AG09309 (cell line): ENCODE measurements at regions not wholly inside any gene's neighbourhood (a gene's known extent, or its start where the extent isn't known, plus 50 kb on each side); places are given as distances from the start of the nearest gene placed in this dataset.
"Not testable (repeated sequence)": the region's sequence is repeated elsewhere in the genome, so short reads cannot be mapped to it uniquely, and the experiment has no call there.

Experiments
- DNase-seq: peaks from one replicate; pipeline ENCODE4 v3.0.0-alpha.2; 2010; ENCODE audit warnings: low read depth
- H3K4me3 ChIP-seq: 2 replicates; pipeline ENCODE4 v1.5.1; 2011; ENCODE audit warnings: mild to moderate bottlenecking, low read depth, low read length, moderate library complexity; ENCODE audit not compliant: control insufficient read depth

DNA sequence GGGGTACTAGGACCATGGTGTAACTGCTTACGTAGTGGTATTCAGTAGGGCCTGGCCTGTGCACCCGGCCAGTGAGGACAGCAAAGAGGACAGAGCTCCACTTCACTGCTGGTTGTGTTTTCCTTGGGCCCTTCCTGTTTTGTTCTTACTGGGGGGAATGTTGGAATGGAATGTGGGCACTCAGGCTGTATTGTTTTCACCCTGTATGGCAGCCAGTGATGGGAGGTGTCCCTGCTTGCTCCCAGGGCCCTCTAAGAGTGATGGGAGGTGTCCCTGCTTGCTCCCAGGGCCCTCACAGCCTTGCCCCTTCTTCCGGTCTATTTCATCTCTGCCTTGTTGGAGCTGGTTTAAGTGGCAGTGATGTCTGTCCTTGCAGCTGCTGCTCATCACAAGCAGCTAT, 158.0 kb downstream of the ATP6V0E2 start:
- DNase-seq, H3K4me3 ChIP-seq: not testable (repeated sequence)

DNA sequence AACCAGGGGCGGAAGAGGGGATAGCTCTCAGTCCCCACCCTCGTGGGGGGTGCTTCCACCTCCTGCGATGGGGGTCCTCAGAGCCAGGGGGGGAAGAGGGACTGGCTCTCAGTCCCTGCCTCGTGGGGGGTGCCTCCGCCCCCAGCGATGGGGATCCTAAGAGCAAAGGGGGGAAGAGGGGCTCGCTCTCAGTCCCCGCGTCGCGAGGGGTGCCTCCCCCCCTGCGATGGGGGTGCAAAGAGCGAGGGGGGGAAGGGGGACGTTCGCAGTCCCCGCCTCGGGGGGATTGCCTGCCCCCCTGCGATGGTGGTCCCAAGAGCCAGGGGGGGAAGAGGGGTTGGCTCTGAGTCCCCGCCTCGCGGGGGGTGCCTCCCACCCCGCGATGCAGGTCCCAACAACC, 159.9 kb downstream of the ATP6V0E2 start:
- H3K4me3 ChIP-seq, DNase-seq: not testable (repeated sequence)

DNA sequence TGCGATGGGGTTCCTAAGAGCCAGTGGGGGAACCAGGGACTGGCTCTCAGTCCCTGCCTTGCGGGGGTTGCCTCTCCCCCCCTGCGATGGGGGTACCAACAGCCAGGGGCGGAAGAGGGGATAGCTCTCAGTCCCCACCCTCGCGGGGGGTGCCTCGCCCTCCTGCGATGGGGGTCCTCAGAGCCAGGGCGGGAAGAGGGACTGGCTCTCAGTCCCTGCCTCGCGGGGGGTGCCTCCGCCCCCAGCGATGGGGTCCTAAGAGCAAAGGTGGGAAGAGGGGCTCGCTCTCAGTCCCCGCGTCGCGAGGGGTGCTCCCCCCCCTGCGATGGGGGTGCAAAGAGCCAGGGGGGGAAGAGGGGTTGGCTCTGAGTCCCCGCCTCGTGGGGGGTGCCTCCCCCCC, 162.0 kb downstream of the ATP6V0E2 start:
- not testable (repeated sequence) for DNase-seq, H3K4me3 ChIP-seq

DNA sequence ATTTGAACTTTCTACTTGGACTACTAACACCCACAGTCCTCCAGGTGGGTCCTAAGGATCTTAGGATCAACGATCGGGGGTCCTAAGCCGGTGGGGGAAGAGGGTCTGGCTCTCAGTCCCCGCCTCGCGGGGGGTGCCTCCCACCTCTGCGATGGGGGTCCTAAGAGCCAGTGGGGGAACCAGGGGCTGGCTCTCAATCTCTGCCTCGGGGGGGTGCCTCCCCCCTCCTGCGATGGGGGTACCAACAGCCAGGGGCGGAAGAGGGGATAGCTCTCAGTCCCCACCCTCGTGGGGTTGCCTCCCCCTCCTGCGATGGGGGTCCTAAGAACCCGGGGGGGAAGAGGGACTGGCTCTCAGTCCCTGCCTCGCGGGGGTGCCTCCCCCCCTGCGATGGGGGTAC, 165.3 kb downstream of the ATP6V0E2 start:
- not testable (repeated sequence) for H3K4me3 ChIP-seq, DNase-seq

DNA sequence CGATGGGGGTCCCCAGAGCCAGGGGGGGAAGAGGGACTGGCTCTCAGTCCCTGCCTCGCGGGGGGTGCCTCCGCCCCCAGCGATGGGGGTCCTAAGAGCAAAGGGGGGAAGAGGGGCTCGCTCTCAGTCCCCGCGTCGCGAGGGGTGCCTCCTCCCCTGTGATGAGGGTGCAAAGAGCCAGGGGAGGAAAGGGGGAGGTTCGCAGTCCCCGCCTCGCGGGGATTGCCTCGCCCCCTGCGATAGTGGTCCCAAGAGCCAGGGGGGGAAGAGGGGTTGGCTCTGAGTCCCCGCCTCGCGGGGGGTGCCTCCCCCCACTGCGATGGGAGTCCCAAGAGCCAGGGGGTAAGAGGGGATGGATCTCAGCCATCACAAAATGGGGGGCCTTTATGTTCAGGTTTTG, 168.5 kb downstream of the ATP6V0E2 start:
- not testable (repeated sequence) for H3K4me3 ChIP-seq, DNase-seq

DNA sequence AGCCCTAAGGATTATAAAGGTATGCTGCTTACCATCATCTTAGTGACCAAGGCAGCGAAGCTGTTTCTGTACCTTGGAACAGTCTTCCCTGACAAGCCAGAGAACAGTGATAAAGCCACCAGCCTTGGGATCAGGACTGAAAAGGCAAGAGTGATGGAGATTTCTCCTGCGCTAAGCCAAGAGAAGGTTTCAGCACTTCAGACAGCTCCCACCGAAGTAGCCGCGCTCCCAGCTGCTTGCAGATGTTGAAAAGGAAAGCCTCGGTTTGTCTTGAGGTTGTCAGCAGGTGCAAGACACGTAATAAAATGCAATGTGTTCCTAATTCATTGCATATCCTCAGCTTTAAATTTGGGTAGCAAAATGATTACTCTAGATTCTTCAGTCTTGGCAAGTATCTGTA, 171.0 kb downstream of the ATP6V0E2 start:
- not testable (repeated sequence) for H3K4me3 ChIP-seq, DNase-seq

DNA sequence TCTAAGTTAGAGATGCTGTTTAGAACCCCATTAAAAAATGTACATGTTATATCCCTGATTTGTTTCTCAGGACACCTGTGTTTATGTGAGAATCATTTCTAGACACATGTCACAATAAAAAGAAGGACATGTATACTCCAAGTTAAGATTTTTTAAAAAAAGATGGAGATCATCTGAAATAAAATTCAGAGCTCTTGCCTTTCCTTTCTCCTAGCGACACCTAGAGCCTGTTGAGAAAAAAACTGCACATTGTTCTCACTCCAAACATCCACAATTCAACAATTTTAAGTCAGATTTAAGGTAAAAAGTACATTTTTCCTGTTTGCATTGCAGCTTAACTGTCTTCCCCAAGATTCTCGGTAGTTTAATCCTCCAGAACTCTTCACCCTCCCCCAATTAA, 171.8 kb downstream of the ATP6V0E2 start:
- DNase-seq, H3K4me3 ChIP-seq: not testable (repeated sequence)

DNA sequence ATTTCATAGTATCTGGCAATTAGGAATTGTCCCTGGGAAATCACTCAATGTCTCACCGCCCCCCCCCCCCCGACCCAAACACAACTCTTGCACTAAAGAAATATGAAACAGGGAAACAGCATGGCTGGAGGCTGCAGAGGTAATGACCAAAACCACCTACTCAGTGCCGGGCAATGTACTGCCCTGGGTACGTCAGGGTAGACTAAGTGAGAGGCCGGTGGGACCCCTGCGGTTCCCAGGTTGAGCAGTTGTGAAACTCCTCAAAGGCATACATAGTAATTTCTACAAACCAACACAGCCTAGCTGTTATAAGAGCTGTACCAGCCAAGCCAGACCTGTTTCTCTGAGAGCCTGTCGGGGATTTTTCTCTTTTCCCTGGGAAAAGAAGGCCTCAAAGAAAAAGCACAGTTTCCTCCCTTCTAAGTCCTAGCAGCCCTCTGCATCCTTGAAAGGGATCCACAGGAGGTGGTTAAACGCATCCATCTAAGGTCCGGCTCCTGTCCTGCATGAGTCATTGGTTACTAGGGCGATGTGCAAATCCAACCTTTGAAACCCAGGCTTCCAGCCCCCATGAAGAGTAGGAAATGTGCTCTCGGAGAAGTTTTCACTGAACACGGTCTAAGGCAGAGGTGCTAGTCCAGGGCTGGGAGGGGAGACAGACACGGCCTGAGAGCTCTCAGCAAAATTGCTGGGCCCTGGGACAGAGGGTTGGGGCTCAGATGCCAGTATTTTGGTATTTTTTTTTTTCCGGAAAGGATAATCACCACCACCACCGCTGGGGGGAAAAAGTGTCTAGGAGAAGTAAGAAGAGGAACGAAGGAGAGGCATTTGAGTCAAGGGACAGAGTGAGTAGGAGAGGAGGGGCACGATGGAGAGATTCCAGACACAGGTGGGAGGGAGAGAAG, 172.8 kb downstream of the ATP6V0E2 start:
- H3K4me3 ChIP-seq, DNase-seq: not testable (repeated sequence)

DNA sequence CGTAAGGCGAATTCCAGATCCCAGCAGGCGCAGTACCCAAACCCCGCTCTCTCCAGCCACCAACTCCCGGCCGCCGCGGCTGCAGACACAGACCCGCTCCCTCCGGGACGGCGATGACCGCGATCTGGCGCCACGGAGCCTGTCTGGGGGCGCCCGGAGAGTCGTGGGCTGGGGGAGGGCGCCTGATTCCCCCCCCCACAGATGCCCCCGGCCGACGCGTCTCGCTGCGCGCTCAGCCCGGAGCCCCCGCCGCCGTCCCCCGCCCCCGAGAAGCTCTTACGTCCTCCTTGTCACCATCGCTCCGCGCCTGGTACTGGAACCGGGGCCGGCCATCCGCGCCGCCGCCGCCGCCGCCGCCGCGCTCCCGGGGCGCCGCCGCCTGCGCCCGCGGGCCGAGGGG, 173.6 kb downstream of the ATP6V0E2 start:
- DNase-seq, H3K4me3 ChIP-seq: not testable (repeated sequence)

DNA sequence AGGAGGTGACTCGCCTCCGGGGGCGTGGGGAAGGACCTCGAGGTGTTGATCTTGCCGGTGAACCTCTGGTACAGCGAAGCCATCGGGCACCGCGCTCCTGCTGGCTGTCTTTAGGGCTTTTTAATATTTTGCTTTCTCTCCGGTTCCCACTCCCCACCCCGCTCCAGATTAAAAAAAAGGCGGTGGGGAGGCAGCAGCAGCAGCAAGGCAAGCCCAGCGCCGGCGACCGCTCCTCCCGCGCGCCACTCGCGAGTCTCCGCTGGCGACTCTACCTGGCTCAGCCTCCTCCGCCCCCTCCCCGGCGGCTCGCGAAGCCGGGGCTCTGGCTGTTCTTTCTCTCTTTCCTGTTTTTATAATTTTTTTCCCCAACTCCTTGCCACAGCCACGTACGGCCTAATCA, 174.0 kb downstream of the ATP6V0E2 start:
- DNase-seq, H3K4me3 ChIP-seq: not testable (repeated sequence)

DNA sequence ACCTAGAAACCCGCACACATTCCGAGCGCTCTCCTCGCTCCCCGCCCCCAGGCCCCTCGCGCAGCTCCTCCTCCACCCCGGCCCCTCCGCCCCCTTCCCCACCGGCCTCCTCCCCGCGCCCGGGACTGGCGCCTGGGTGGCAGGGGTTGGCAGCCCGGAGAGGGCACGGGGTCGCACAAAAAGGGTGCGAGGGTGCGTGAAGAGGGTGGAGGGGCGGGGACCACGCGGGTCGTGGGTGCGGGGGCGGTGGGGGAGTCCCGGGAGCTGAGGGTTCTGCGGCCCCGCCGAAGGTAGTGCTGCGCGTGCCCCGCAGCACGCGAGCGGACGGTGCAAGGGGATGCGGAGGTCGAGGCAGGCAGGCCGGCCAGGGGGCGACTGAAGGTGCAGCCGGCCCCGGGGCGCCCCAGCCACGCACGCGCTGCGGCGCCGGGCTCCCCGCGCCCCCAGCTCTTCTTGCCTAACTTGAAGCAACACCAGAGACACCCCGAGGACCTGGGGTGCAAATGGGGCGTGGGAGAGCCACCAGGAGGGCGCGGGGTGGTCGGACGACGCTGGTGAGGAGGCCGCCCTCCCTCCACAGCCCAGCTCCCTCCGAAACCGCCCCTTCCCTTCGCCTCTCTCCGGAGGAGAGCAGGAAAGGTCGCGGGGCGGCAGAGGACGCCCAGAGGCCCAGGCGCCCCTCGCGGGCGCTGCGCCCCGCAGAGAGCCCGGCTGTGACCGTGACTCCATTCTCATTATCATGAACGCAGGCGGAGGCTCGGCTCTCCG, 174.7 kb downstream of the ATP6V0E2 start:
- DNase-seq, H3K4me3 ChIP-seq: not testable (repeated sequence)

DNA sequence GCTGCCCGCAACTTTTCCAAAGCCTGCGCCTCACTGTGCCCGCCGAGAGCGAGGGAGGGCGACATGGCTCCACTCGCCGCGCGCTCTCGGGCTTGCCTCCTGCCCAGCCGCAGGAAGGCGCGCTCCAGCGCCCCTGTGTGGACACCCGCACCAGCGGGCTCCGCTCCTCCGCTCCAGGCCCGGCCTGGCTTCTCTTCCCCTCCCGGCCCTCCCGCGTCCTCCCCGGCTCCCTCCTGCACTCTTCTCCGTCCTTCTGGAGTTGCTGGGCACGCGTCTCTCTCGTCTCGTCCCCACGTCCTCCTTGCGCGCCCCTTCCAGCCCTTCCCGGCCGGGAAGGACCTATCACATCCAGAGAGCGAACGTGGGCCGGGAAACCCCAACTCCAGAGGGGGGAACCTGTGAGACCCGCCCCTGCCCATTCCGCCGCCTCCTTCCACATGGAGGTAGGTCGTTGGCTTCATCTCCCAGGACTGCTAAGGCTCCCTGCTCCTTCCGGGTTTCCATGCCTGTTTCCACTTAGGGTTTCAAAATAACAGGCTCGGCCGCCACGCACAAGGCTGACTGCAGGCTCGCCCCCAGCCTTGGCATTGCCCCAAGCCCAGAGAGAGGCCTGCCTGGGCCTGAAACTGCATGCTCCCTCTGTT, 175.4 kb downstream of the ATP6V0E2 start:
- H3K4me3 ChIP-seq: not testable (repeated sequence)

DNA sequence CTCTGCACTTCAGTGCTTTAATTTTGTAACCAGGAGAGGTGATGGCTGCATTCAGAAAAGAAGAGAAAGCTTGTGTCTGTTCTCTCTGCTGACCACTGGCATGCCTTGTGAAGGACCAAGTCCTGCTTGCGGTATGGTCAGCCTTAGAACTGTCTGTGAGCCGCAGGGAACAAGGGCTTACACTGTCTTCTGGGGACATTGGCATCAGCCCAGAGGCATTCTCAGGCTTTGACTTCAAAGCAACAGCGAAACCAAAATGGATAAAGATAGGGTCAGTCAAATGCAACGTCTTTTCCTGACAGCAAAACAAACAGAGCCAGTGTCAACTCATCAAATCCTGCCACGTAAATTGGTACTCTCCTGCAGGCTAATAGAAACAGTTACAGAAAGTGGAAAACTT, 179.6 kb downstream of the ATP6V0E2 start:
- H3K4me3 ChIP-seq, DNase-seq: not testable (repeated sequence)

More for the DNA sequence above, 175.4 kb downstream of the ATP6V0E2 start:
- DNase-seq: not testable (repeated sequence)

DNA sequence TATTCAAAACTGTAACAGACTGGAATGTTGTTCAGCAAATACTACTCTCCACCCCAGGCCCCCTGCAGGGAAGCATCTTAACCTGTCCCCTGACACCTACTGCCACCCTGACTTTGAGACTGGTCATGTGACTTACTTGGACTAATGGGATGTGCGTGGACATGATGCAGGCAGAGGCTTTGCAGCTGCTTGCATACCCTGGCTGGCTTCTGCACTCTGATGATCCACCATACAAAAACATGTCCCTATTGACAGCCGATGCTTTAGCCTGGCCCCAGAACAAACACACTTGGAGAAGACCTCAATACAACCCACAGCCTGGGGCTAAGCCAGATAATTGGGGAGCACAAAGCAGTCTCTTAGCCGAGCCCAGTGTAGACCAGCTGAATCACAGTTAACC, 180.5 kb downstream of the ATP6V0E2 start:
- DNase-seq: not testable (repeated sequence)

More for the DNA sequence above, 180.5 kb downstream of the ATP6V0E2 start:
- not testable (repeated sequence) for H3K4me3 ChIP-seq
